ENCODE measurements at regions not wholly inside any gene's neighbourhood (a gene's known extent, or its start where the extent isn't known, plus 50 kb on each side); places are given as distances from the start of the nearest gene placed in this dataset.

DNA sequence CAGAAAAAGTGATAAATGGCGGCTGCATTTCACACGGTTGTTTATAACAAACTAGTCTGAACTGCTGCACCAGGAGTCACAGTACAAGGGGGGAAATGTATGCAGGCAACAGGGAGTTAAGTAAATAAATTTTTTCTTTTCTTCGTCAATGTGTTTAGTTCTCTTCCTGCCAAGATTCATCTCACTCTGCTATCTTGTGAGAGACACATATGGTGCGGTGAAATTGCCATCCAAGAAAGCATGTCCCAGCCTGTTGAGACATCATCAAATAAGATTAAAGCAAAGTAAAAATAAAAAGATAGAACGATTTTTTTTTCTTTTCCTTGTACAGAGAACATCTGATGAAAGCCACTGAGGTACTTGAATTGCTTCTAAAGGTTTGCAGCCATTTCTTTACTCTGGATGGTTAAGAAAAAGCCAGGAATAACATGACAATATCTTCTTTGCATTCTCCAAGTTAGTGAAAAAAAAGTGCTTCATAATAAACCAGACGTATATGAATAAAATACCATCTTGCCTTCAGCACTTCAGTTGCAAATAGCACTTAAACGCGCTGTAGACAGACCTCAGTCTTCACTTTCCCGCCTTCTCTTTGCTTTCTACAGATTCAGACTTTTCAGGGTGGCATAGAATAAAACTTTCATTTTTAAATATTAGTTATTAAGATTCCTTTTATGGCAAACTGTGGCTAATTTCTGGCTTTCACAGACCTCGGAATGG, 506.2 kb upstream of the ZFHX3 start:
- ChIA-PET POLR2A (ENCODE audit: unreplicated experiment) (no interaction called here), CTCF (no interaction called here)
- no peak overlapping the region for H3K27ac ChIP-seq (ENCODE audit: low read length)
- no peaks in the 10 kb centered on the region for H3K4me1 ChIP-seq (ENCODE audit: insufficient read depth, low read length)
- no peak for DNase-seq
- no TSS peak for BruUV-seq (replicated peaks)
- H3K4me2 ChIP-seq (ENCODE audit: low read length): no peak overlapping the region
- H3K36me3 ChIP-seq (ENCODE audit: low read depth, low read length): no peaks in the 10 kb centered on the region
- no peak overlapping the region for H3K9ac ChIP-seq (ENCODE audit: low read length)
- TF ChIP-seq EZH2 (IDR thresholded peaks at IDR 0.05; ENCODE audit: low read length, unreplicated experiment): no peak
- TF ChIP-seq EZH2phosphoT487 (IDR thresholded peaks at IDR 0.05; ENCODE audit: borderline replicate concordance, low read length): no peak
- no peak for TF ChIP-seq CTCF (conservative IDR thresholded peaks at IDR 0.05; ENCODE audit: low read depth, low read length)
- H2AFZ ChIP-seq (ENCODE audit: low read length): no peak overlapping the region
- no peak overlapping the region for H3K4me3 ChIP-seq (ENCODE audit: low read length)
- H3K27me3 ChIP-seq (ENCODE audit: low read length): peaks cover 54% of the 10 kb centered on the region
- H3F3A ChIP-seq (ENCODE audit: low read length, unreplicated experiment): no peaks in the 10 kb centered on the region
- H3K9me2 ChIP-seq (replicated peaks; ENCODE audit: low read length): no peaks in the 10 kb centered on the region
- intact Hi-C loops (cut with micrococcal nuclease): no loop called here
- no peaks in the 10 kb centered on the region for H3K9me3 ChIP-seq (ENCODE audit: low read length)
- no peaks in the 10 kb centered on the region for H3K79me2 ChIP-seq (ENCODE audit: low read length)
- no peak for ATAC-seq
- no peaks in the 10 kb centered on the region for H4K20me1 ChIP-seq (ENCODE audit: low read length)

DNA sequence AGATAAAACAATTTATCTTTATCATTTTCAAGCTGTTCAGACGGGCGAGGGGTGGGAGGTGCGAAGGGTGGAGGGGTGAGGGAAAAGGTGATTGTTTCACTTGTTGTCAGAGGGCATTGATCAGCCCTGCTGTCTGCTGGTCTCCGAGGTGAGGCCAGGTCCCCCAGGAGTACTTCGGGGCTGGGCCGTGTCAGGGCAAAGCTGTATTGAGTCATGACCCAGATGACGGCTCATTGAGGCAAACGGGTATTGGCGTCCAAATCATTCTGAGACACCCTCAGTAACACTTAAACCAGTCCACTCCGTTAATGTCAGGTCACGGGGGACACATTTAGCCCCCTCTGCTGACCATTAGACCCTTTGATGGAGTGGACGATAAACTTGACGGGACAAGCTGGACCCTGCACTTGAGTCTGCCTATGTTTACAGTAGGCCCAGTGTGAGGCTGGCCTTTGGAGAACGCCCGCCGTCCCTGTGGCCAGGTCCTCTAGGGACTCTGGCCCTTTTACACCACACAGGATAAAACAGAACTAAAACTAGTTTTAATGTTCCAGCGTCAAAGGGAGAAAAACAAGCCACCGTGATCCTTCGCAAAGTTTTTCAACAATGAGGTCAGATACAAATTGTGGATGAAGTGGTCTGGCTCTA, 502.2 kb upstream of the ZFHX3 start:
- Histone ChIP-seq H3K27ac (ENCODE audit: low read length) (no peak overlapping the region), H2AFZ (ENCODE audit: low read length) (no peak overlapping the region), H3K79me2 (ENCODE audit: low read length) (no peaks in the 10 kb centered on the region), H3K4me2 (ENCODE audit: low read length) (no peak overlapping the region), H3K9me2 (replicated peaks; ENCODE audit: low read length) (no peaks in the 10 kb centered on the region), H3K36me3 (ENCODE audit: low read depth, low read length) (no peaks in the 10 kb centered on the region), H3K4me3 (ENCODE audit: low read length) (no peak overlapping the region), H3K9ac (ENCODE audit: low read length) (no peak overlapping the region), H3K27me3 (ENCODE audit: low read length) (peaks cover 79% of the 10 kb centered on the region), H4K20me1 (ENCODE audit: low read length) (no peaks in the 10 kb centered on the region), H3K4me1 (ENCODE audit: insufficient read depth, low read length) (no peaks in the 10 kb centered on the region), H3K9me3 (ENCODE audit: low read length) (no peaks in the 10 kb centered on the region), H3F3A (ENCODE audit: low read length, unreplicated experiment) (no peaks in the 10 kb centered on the region)
- TF ChIP-seq EZH2 (IDR thresholded peaks at IDR 0.05; ENCODE audit: low read length, unreplicated experiment): no peak
- TF ChIP-seq EZH2phosphoT487 (IDR thresholded peaks at IDR 0.05; ENCODE audit: borderline replicate concordance, low read length): no peak
- TF ChIP-seq CTCF (conservative IDR thresholded peaks at IDR 0.05; ENCODE audit: low read depth, low read length): no peak
- no peak for ATAC-seq
- no TSS peak for BruUV-seq (replicated peaks)
- DNase-seq: no peak
- CTCF ChIA-PET: no interaction called here
- POLR2A ChIA-PET (ENCODE audit: unreplicated experiment): no interaction called here
- intact Hi-C loops (cut with micrococcal nuclease): no loop called here

Data from PC-3 (cell line).